Transverse colon (tissue), 4 donors: ENCODE measurements at regions not wholly inside any gene's neighbourhood (a gene's known extent, or its start where the extent isn't known, plus 50 kb on each side); places are given as distances from the start of the nearest gene placed in this dataset.
A peak's percentile ranks its signal among the peaks of the same experiment; 100 is the strongest.

Source experiments
- DNase-seq: peaks from one replicate; pipeline ENCODE4 v3.0.0-alpha.2; 2019
- H3K27ac ChIP-seq, 4 donors: fragments of 200-600 bp; sonication (generic); 2 replicates each; pipeline ENCODE4 v1.5.1; 2016 to 2018; ENCODE audit warnings: inconsistent platforms in 4 of 4
- H3K27me3 ChIP-seq: fragments of 200-600 bp; sonication (generic); 2 replicates; pipeline ENCODE4 v1.5.1; 2017; ENCODE audit warnings: inconsistent platforms
- H3K36me3 ChIP-seq, 4 donors: fragments of 200-600 bp; sonication (generic); 2 replicates each; pipeline ENCODE4 v1.5.1; 2017 to 2019; ENCODE audit warnings: inconsistent platforms in 4 of 4
- H3K4me1 ChIP-seq, 4 donors: fragments of 200-600 bp; sonication (generic); 2 replicates each; pipeline ENCODE4 v1.5.1; 2017 to 2020; ENCODE audit warnings: inconsistent platforms in 4 of 4
- H3K4me3 ChIP-seq, 4 donors: fragments of 200-600 bp; sonication (generic); 1 replicate in 1 of 4; 2 replicates in 3 of 4; pipeline versions ENCODE4 v1.5.1 to v1.6.1; 2017 to 2019; ENCODE audit warnings: inconsistent platforms in 4 of 4
- H3K9me3 ChIP-seq, 2 donors: fragments of 200-600 bp; sonication (generic); 2 replicates each; pipeline ENCODE4 v1.5.1; 2017 to 2019; ENCODE audit warnings: inconsistent platforms in 2 of 2
- EP300 ChIP-seq: sonication (generic); formaldehyde crosslinking; IDR thresholded peaks from one replicate; pipeline ENCODE4 v1.6.1; 2017; ENCODE audit warnings: antibody characterized with exemption, low read depth
- POLR2A ChIP-seq: fragments of 450-650 bp; IDR thresholded peaks from one replicate; pipeline ENCODE4 v1.6.1; 2016; ENCODE audit warnings: antibody characterized with exemption, mild to moderate bottlenecking, moderate library complexity
- POLR2AphosphoS5 ChIP-seq, 3 donors: sonication (generic); formaldehyde crosslinking; IDR thresholded peaks; one replicate each; pipeline ENCODE4 v1.6.1; 2016; ENCODE audit warnings: antibody characterized with exemption in 3 of 3
- WGBS, 2 donors: methylation state at CpG; one replicate each; pipeline ENCODE4 v1.1.5; 2018; ENCODE audit warnings: low coverage in 1 of 2; 5-methylcytosine and 5-hydroxymethylcytosine counted together
- in situ Hi-C, 4 donors: fragments of 200-750 bp; cut with MboI; loops; one replicate each; pipeline versions ENCODE4 v1.15.0 to v1.15.1; 2017; ENCODE audit warnings: low sequenced_read_pairs in 3 of 4, low pct_ligation_motif_present in 1 of 4, low pct_unique_long_range_greater_than_20kb in 1 of 4
- intact Hi-C: fragments of 100-400 bp; cut with DNase I; formaldehyde crosslinking; loops from one replicate; pipeline ENCODE4 v1.15.1; 2023; ENCODE audit warnings: low total_unique reads
- TF ChIP-seq, protein P1 (sequence below), 5 experiments: fragments of 200-600 bp in 3 of 5; fragments of 450-650 bp in 2 of 5; sonication (generic) in 3 of 5; IDR thresholded peaks; 1 replicate in 2 of 5; 2 replicates in 3 of 5; pipeline ENCODE4 v1.5.1; 2016 to 2017; ENCODE audit warnings: antibody characterized with exemption in 5 of 5, inconsistent platforms in 3 of 5, mild to moderate bottlenecking in 2 of 5, moderate library complexity in 1 of 5

DNA sequence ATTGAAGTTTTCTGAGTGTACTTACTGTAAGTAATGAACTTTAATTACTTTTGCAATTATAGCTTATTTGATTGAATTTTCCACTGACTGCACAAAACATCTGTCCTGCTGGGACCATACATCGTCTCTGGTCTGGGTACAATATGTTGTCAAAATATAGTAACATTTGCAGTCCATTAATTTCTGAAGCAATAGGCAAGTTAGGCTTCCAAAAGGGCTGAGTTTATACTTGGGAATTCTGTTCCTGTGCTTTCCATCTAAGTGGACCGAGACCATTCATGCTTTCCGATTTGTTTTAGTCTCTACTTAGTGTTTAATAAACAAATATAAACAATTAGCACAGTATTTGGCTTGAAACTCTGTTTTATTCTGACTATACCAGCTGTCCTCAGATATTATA is 139.3 kb downstream of the RFPL4B start:
- in situ Hi-C loops: no loop called here
- 45 to 60% methylated on average over 3 of the region's 3 CpGs for WGBS, 2 donors
- intact Hi-C loops: no loop called here
- no peak overlapping the region for H3K27ac ChIP-seq
- no peaks in the 10 kb centered on the region for H3K9me3 ChIP-seq
- no peak overlapping the region for H3K4me3 ChIP-seq
- no peaks in the 10 kb centered on the region for H3K36me3 ChIP-seq
- TF ChIP-seq POLR2A: no peak
- TF ChIP-seq POLR2AphosphoS5 (IDR thresholded peaks at IDR 0.05): no peak
- TF ChIP-seq, protein P1, sequence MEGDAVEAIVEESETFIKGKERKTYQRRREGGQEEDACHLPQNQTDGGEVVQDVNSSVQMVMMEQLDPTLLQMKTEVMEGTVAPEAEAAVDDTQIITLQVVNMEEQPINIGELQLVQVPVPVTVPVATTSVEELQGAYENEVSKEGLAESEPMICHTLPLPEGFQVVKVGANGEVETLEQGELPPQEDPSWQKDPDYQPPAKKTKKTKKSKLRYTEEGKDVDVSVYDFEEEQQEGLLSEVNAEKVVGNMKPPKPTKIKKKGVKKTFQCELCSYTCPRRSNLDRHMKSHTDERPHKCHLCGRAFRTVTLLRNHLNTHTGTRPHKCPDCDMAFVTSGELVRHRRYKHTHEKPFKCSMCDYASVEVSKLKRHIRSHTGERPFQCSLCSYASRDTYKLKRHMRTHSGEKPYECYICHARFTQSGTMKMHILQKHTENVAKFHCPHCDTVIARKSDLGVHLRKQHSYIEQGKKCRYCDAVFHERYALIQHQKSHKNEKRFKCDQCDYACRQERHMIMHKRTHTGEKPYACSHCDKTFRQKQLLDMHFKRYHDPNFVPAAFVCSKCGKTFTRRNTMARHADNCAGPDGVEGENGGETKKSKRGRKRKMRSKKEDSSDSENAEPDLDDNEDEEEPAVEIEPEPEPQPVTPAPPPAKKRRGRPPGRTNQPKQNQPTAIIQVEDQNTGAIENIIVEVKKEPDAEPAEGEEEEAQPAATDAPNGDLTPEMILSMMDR (IDR thresholded peaks at IDR 0.05): no peak
- no peaks in the 10 kb centered on the region for H3K4me1 ChIP-seq
- DNase-seq: no peak
- no peaks in the 10 kb centered on the region for H3K27me3 ChIP-seq

DNA sequence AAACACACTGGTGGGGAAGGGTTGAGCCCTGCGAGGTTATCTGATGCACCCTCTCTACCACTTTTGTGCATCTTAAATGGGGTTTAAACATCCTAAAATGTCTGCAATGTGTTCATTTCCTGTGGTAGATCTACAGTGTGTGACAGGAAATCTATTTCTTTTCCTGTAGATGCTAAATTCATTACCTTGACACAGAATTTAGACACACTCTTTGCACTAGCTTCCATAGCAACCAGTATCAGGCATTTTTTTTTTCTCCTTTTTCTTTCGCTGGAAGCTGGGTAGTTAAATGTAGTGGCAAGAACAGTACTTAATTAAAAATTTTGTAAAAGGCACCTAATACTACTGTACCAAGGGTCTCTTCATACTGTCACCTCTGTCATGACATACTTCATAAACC is 141.1 kb downstream of the RFPL4B start:
- in situ Hi-C loops: no loop called here
- intact Hi-C loops: no loop called here
- TF ChIP-seq, protein P1 (IDR thresholded peaks at IDR 0.05): no peak
- TF ChIP-seq POLR2AphosphoS5 (IDR thresholded peaks at IDR 0.05): no peak
- no peak for TF ChIP-seq POLR2A
- TF ChIP-seq EP300: no peak
- Histone ChIP-seq H3K27me3 (no peaks in the 10 kb centered on the region), H3K4me1 (no peaks in the 10 kb centered on the region), H3K36me3 (no peaks in the 10 kb centered on the region), H3K9me3 (no peaks in the 10 kb centered on the region), H3K27ac (no peak overlapping the region), H3K4me3 (no peak overlapping the region)
- 78 to 84% methylated on average over 1 to 2 of the region's 2 CpGs for WGBS, 2 donors
- DNase-seq: no peak

DNA sequence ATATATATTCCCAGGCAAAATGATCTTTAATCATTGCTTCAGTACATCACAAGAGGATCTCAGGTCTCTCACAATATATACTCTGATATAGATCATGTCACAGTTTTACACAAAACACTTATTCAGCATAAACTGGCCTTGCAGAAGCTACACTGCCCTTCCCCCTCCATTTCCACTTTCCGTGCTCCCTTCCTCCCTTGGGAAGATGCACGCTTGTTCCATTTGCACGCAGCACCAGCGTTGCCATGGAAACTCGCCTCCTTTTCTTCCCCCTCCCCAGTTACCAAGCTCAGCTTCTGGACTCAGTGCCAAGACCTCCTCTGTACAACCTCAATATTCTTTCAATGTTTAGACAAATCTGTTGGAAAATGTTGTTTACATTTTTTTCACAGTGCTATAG is 154.6 kb downstream of the RFPL4B start:
- DNase-seq: no peak
- H3K9me3 ChIP-seq: no peaks in the 10 kb centered on the region
- peaks cover 0 to 5% (median 2%) of the 10 kb centered on the region in 4 donors for H3K4me1 ChIP-seq
- in situ Hi-C loops (no loop called here), intact Hi-C loops (no loop called here)
- H3K36me3 ChIP-seq: no peaks in the 10 kb centered on the region
- 27 to 42% methylated on average over 2 to 5 of the region's 5 CpGs for WGBS, 2 donors
- TF ChIP-seq POLR2AphosphoS5 (IDR thresholded peaks at IDR 0.05): no peak
- no peak for TF ChIP-seq POLR2A
- TF ChIP-seq, protein P1 (IDR thresholded peaks at IDR 0.05): no peak
- no peak for TF ChIP-seq EP300
- no peak overlapping the region for H3K4me3 ChIP-seq
- H3K27ac ChIP-seq: no peak overlapping the region
- H3K27me3 ChIP-seq: no peaks in the 10 kb centered on the region

DNA sequence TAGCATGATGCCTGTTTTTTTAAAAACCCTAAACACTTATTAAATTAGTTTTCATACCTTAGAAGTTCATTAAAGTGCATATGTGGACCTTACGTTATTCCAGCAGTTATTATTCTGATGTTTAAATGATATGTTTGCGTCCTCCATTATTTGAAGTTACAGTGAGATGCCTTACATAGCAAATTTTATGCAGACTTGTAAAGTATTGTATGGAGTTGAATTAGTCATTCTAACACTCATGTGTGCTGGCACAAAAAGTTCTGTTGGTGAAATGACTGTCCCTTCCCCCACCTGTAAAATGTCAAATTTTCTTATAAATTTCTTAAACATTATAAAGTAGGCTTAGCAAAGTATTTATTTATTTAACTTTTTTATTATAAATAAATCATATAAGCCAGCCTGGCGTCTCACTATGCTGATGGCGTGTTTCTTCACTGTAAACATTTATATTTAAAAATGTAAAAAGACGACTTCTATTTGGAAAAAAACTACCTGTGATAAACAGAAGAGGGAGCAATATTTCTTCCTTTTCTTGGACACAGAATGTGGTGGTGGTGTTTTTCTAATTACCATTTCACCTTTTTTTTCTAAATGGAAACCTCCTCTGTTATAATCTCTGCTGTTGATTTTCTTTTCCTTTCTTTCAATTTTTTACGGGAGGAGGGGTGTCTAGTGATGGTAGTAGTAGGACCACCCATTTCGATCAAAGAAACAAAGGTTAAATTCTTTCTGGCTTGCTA is 155.4 kb downstream of the RFPL4B start:
- no peak for DNase-seq
- Histone ChIP-seq H3K36me3 (no peaks in the 10 kb centered on the region), H3K27me3 (no peaks in the 10 kb centered on the region), H3K9me3 (no peaks in the 10 kb centered on the region), H3K27ac (no peak overlapping the region), H3K4me3 (no peak overlapping the region), H3K4me1 (peaks cover 0 to 5% (median 2%) of the 10 kb centered on the region in 4 donors)
- intact Hi-C loops (no loop called here), in situ Hi-C loops (no loop called here)
- no peak for TF ChIP-seq POLR2AphosphoS5 (IDR thresholded peaks at IDR 0.05)
- TF ChIP-seq, protein P1 (IDR thresholded peaks at IDR 0.05): peak in 2 of 5 experiments; percentile 12 to 13
- WGBS, 2 donors: 49 to 52% methylated on average over 7 of the region's 7 CpGs
